MCF 10A (cell line): ENCODE measurements at regions not wholly inside any gene's neighbourhood (a gene's known extent, or its start where the extent isn't known, plus 50 kb on each side); places are given as distances from the start of the nearest gene placed in this dataset.
"Not testable (repeated sequence)": the region's sequence is repeated elsewhere in the genome, so short reads cannot be mapped to it uniquely, and the experiment has no call there.

ENCODE experiments used
- BruUV-seq: library from RNA; stranded (reverse); fragments of 400-500 nt; replicated peaks from 2 replicates; lab custom pipeline; 2021; lab: Mats Ljungman, UMichigan
- CTCF ChIA-PET: fragments of 300-600 bp; sonication (Branson Sonifier 250); formaldehyde crosslinking; extraction: SDS; loops from one replicate; lab custom pipeline; 2021; ENCODE audit warnings: antibody characterized with exemption, inconsistent platforms; lab: Yijun Ruan, JAX
- POLR2A ChIA-PET: fragments of 300-600, 350-650 bp; sonication (Branson Sonifier 250); formaldehyde crosslinking; extraction: SDS; loops from one replicate; lab custom pipeline; 2020; ENCODE audit warnings: antibody characterized with exemption, inconsistent platforms; lab: Yijun Ruan, JAX
- DNase-seq: peaks from one replicate; pipeline ENCODE4 v3.0.0-alpha.2; 2018; ENCODE audit not compliant: unreplicated experiment
- H3K27ac Mint-ChIP-seq: one replicate; pipeline ENCODE4 v1.8.0; 2022; ENCODE audit warnings: mild to moderate bottlenecking, low read depth, mixed read lengths; ENCODE audit not compliant: unreplicated experiment
- H3K27me3 Mint-ChIP-seq: one replicate; pipeline ENCODE4 v1.8.0; 2022; ENCODE audit warnings: mixed read lengths; ENCODE audit not compliant: insufficient read depth, unreplicated experiment
- H3K36me3 Mint-ChIP-seq: one replicate; pipeline ENCODE4 v1.8.0; 2022; ENCODE audit warnings: mild to moderate bottlenecking, moderate library complexity, mixed read lengths; ENCODE audit not compliant: insufficient read depth, unreplicated experiment
- H3K4me1 Mint-ChIP-seq: one replicate; pipeline ENCODE4 v1.8.0; 2022; ENCODE audit warnings: mixed read lengths; ENCODE audit not compliant: insufficient read depth, unreplicated experiment
- H3K4me3 Mint-ChIP-seq: one replicate; pipeline ENCODE4 v1.8.0; 2022; ENCODE audit warnings: mild to moderate bottlenecking, moderate library complexity, mixed read lengths; ENCODE audit not compliant: unreplicated experiment
- H3K9me3 Mint-ChIP-seq: one replicate; pipeline ENCODE4 v1.8.0; 2022; ENCODE audit warnings: mixed read lengths; ENCODE audit not compliant: unreplicated experiment
- intact Hi-C: fragments of 100-400 bp; cut with micrococcal nuclease; formaldehyde crosslinking; loops from 2 replicates; pipeline ENCODE4 v1.14.1; 2022
- TF ChIP-seq, protein P1 (sequence below): fragments of 200-600 bp; IDR thresholded peaks from one replicate; pipeline ENCODE4 v1.8.0; 2022; ENCODE audit warnings: antibody characterized with exemption, mild to moderate bottlenecking; ENCODE audit not compliant: unreplicated experiment

DNA sequence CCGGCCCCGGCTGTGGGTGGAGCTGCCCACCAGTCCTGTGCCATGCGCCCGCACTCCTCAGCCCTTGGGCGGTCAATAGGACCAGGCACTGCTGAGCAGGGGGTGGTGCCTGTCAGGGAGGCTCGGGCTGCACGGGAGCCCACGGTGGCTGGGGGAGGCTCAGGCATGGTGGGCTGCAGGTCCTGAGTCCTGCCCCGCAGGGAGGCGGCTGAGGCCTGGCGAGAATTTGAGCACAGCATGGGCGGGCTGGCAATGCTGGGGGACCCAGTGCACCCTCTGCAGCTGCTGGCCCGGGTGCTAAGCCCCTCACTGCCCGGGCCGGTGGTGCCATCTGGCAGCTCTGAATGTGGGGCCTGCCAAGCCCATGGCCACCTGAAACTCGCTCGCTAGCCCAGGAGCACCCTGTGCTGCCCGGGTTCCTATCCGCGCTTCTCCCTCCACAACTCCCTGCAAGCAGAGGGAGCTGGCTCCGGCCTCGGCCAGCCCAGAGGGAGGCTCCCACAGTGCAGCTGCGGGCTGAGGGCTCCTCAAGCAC lies 1371.1 kb downstream of the FSCB start:
- H3K27ac Mint-ChIP-seq: no peak overlapping the region
- intact Hi-C loops: no loop called here
- H3K4me1 Mint-ChIP-seq: no peaks in the 10 kb centered on the region
- H3K9me3 Mint-ChIP-seq: peaks cover 6% of the 10 kb centered on the region
- no TSS peak for BruUV-seq
- H3K36me3 Mint-ChIP-seq: no peaks in the 10 kb centered on the region
- TF ChIP-seq, protein P1, sequence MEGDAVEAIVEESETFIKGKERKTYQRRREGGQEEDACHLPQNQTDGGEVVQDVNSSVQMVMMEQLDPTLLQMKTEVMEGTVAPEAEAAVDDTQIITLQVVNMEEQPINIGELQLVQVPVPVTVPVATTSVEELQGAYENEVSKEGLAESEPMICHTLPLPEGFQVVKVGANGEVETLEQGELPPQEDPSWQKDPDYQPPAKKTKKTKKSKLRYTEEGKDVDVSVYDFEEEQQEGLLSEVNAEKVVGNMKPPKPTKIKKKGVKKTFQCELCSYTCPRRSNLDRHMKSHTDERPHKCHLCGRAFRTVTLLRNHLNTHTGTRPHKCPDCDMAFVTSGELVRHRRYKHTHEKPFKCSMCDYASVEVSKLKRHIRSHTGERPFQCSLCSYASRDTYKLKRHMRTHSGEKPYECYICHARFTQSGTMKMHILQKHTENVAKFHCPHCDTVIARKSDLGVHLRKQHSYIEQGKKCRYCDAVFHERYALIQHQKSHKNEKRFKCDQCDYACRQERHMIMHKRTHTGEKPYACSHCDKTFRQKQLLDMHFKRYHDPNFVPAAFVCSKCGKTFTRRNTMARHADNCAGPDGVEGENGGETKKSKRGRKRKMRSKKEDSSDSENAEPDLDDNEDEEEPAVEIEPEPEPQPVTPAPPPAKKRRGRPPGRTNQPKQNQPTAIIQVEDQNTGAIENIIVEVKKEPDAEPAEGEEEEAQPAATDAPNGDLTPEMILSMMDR: no peak
- POLR2A ChIA-PET: no interaction called here
- H3K4me3 Mint-ChIP-seq: no peak overlapping the region
- H3K27me3 Mint-ChIP-seq: no peaks in the 10 kb centered on the region
- CTCF ChIA-PET: interaction anchor here (0.6 kb wide), 1 partner anchor 832 kb away, joined by 4 read pairs; no protein-coding TSS in a partner anchor
- no peak for DNase-seq

DNA sequence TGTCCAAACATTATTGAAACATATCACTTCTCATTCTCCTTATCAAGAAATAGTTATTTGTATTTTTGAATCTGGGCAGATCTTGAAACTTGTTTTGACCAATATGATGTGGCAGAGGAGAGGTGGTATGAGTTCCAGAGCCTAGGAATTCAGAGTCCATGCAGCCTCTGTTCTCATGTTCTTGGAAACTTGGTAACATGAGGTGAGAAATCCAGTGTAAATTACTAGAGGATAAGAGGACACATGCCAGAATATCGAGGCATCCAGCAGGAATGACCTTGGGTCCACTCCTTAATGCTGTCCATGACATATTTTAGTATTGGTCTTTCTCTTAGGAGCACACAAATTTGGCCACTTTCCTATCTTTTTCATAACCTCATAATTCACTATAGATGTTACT lies 1374.6 kb downstream of the FSCB start:
- Mint-ChIP-seq H3K4me3 (no peak overlapping the region), H3K4me1 (no peaks in the 10 kb centered on the region), H3K36me3 (no peaks in the 10 kb centered on the region), H3K9me3 (no peaks in the 10 kb centered on the region), H3K27me3 (no peaks in the 10 kb centered on the region), H3K27ac (no peak overlapping the region)
- ChIA-PET POLR2A (interaction anchor here (0.7 kb wide), 1 partner anchor 1074 kb away, joined by 3 read pairs; no protein-coding TSS in a partner anchor), CTCF (interaction anchor here (0.6 to 0.7 kb wide), 3 partner anchors 40 to 1124 kb away, joined by 3 to 5 read pairs (median 4); no protein-coding TSS in a partner anchor)
- intact Hi-C loops: no loop called here
- TF ChIP-seq, protein P1: no peak
- no peak for DNase-seq
- BruUV-seq: no TSS peak

GRCh38 chr14:43128429-43128828 lies 1378.7 kb downstream of the FSCB start:
- H3K36me3 Mint-ChIP-seq, H3K9me3 Mint-ChIP-seq, H3K27ac Mint-ChIP-seq, H3K27me3 Mint-ChIP-seq, H3K4me3 Mint-ChIP-seq, CTCF ChIA-PET, DNase-seq, BruUV-seq, H3K4me1 Mint-ChIP-seq, intact Hi-C loops, POLR2A ChIA-PET: not testable (repeated sequence)

- H3K36me3 Mint-ChIP-seq, H3K4me1 Mint-ChIP-seq, H3K9me3 Mint-ChIP-seq, H3K4me3 Mint-ChIP-seq, intact Hi-C loops, H3K27me3 Mint-ChIP-seq, H3K27ac Mint-ChIP-seq, CTCF ChIA-PET, DNase-seq, BruUV-seq, POLR2A ChIA-PET: not testable (repeated sequence)
Measured at GRCh38 chr14:43127874-43128273, 1379.2 kb downstream of the FSCB start.

- intact Hi-C loops: no loop called here
- ChIA-PET POLR2A (no interaction called here), CTCF (no interaction called here)
- H3K4me3 Mint-ChIP-seq: no peak overlapping the region
- peaks cover 15% of the 10 kb centered on the region for H3K9me3 Mint-ChIP-seq
- TF ChIP-seq, protein P1: no peak
- H3K27ac Mint-ChIP-seq: no peak overlapping the region
- no peak for DNase-seq
- no peaks in the 10 kb centered on the region for H3K4me1 Mint-ChIP-seq
- H3K27me3 Mint-ChIP-seq: no peaks in the 10 kb centered on the region
- no TSS peak for BruUV-seq
- H3K36me3 Mint-ChIP-seq: no peaks in the 10 kb centered on the region
Measured at GRCh38 chr14:43123544-43123943, 1383.5 kb downstream of the FSCB start.
